ENCODE measurements at regions not wholly inside any gene's neighbourhood (a gene's known extent, or its start where the extent isn't known, plus 50 kb on each side); places are given as distances from the start of the nearest gene placed in this dataset.

GRCh38 chr16:85389679-85390470 lies 223.2 kb upstream of the GSE1 start:
- Histone ChIP-seq H3K4me3 (ENCODE audit: low read depth, low read length) (no peak overlapping the region), H3K9ac (ENCODE audit: low read length) (no peak overlapping the region), H3K4me1 (ENCODE audit: control insufficient read depth in 1 of 2, insufficient read depth in 2 of 2, low read length in 2 of 2) (peaks cover 0 to 3% of the 10 kb centered on the region in 2 experiments), H3K27ac (ENCODE audit: low read depth, low read length) (no peak overlapping the region), H3K9me3 (ENCODE audit: insufficient read depth, low read depth, low read length) (peaks cover 2% of the 10 kb centered on the region), H4K8ac (ENCODE audit: low read depth, low read length) (no peak overlapping the region), H3K4me2 (ENCODE audit: low read length) (no peak overlapping the region), H3K79me2 (ENCODE audit: control insufficient read depth, insufficient read depth, low read length, poor library complexity) (no peaks in the 10 kb centered on the region), H4K91ac (ENCODE audit: low read depth, low read length) (no peak overlapping the region), H2AK5ac (ENCODE audit: low read length) (peak overlapping the region; percentile 14), H2AFZ (ENCODE audit: insufficient read depth, low read length, poor library complexity) (no peak overlapping the region), H4K12ac (ENCODE audit: low read depth, low read length) (no peak overlapping the region), H3K23ac (ENCODE audit: low read length) (no peak overlapping the region), H3K14ac (ENCODE audit: low read length) (no peak overlapping the region), H3K36me3 (ENCODE audit: control insufficient read depth in 1 of 2, insufficient read depth in 2 of 2, low read length in 2 of 2) (no peaks in the 10 kb centered on the region), H3K4ac (ENCODE audit: low read depth, low read length) (no peak overlapping the region), H3K18ac (ENCODE audit: low read length) (no peak overlapping the region), H2BK120ac (ENCODE audit: insufficient read depth, low read length, poor library complexity) (no peak overlapping the region), H2BK5ac (ENCODE audit: low read depth, low read length, poor library complexity) (no peak overlapping the region), H3K79me1 (ENCODE audit: low read length) (no peaks in the 10 kb centered on the region), H3K27me3 (ENCODE audit: insufficient read depth, low read length) (no peaks in the 10 kb centered on the region), H2BK12ac (ENCODE audit: low read length) (no peak overlapping the region)
- no peak for DNase-seq
- no CpG with 5 or more reads among the region's 19 CpGs for WGBS (ENCODE audit: extremely low coverage, insufficient coverage, insufficient read length)

- Histone ChIP-seq H2BK12ac (ENCODE audit: low read length) (no peak overlapping the region), H3K9ac (ENCODE audit: low read length) (no peak overlapping the region), H3K27me3 (ENCODE audit: insufficient read depth, low read length) (no peaks in the 10 kb centered on the region), H3K14ac (ENCODE audit: low read length) (no peak overlapping the region), H2BK120ac (ENCODE audit: insufficient read depth, low read length, poor library complexity) (no peak overlapping the region), H3K36me3 (ENCODE audit: control insufficient read depth in 1 of 2, insufficient read depth in 2 of 2, low read length in 2 of 2) (no peaks in the 10 kb centered on the region), H3K4me2 (ENCODE audit: low read length) (no peak overlapping the region), H2AFZ (ENCODE audit: insufficient read depth, low read length, poor library complexity) (no peak overlapping the region), H4K8ac (ENCODE audit: low read depth, low read length) (no peak overlapping the region), H3K18ac (ENCODE audit: low read length) (no peak overlapping the region), H3K4me1 (ENCODE audit: control insufficient read depth in 1 of 2, insufficient read depth in 2 of 2, low read length in 2 of 2) (peaks cover 0 to 7% of the 10 kb centered on the region in 2 experiments), H3K4ac (ENCODE audit: low read depth, low read length) (no peak overlapping the region), H3K4me3 (ENCODE audit: low read depth, low read length) (no peak overlapping the region), H3K9me3 (ENCODE audit: insufficient read depth, low read depth, low read length) (peaks cover 2% of the 10 kb centered on the region), H2AK5ac (ENCODE audit: low read length) (no peak overlapping the region), H4K12ac (ENCODE audit: low read depth, low read length) (no peak overlapping the region), H3K23ac (ENCODE audit: low read length) (no peak overlapping the region), H3K79me2 (ENCODE audit: control insufficient read depth, insufficient read depth, low read length, poor library complexity) (no peaks in the 10 kb centered on the region), H2BK5ac (ENCODE audit: low read depth, low read length, poor library complexity) (no peak overlapping the region), H3K79me1 (ENCODE audit: low read length) (no peaks in the 10 kb centered on the region), H3K27ac (ENCODE audit: low read depth, low read length) (no peak overlapping the region), H4K91ac (ENCODE audit: low read depth, low read length) (no peak overlapping the region)
- DNase-seq, result peak; percentile 96 to 97
- no CpG with 5 or more reads among the region's 24 CpGs for WGBS (ENCODE audit: extremely low coverage, insufficient coverage, insufficient read length)
These were observed 222.5 kb upstream of the GSE1 start for GRCh38 chr16:85390511-85391174.

- no peak overlapping the region for H2BK12ac ChIP-seq (ENCODE audit: low read length)
- DNase-seq, result peak in 1 of 2 donors; percentile 46
- no peak overlapping the region for H3K18ac ChIP-seq (ENCODE audit: low read length)
- H3K36me3 ChIP-seq (ENCODE audit: control insufficient read depth in 1 of 2, insufficient read depth in 2 of 2, low read length in 2 of 2), result no peaks in the 10 kb centered on the region
- H4K8ac ChIP-seq (ENCODE audit: low read depth, low read length), result no peak overlapping the region
- H3K27me3 ChIP-seq (ENCODE audit: insufficient read depth, low read length), result no peaks in the 10 kb centered on the region
- H3K4me2 ChIP-seq (ENCODE audit: low read length), result no peak overlapping the region
- H3K9me3 ChIP-seq (ENCODE audit: insufficient read depth, low read depth, low read length), result peaks cover 2% of the 10 kb centered on the region
- H2AFZ ChIP-seq (ENCODE audit: insufficient read depth, low read length, poor library complexity), result no peak overlapping the region
- H2BK5ac ChIP-seq (ENCODE audit: low read depth, low read length, poor library complexity), result no peak overlapping the region
- peaks cover 4 to 9% of the 10 kb centered on the region in 2 experiments for H3K4me1 ChIP-seq (ENCODE audit: control insufficient read depth in 1 of 2, insufficient read depth in 2 of 2, low read length in 2 of 2)
- H4K91ac ChIP-seq (ENCODE audit: low read depth, low read length), result no peak overlapping the region
- no peak overlapping the region for H3K23ac ChIP-seq (ENCODE audit: low read length)
- peaks cover 2% of the 10 kb centered on the region for H3K79me2 ChIP-seq (ENCODE audit: control insufficient read depth, insufficient read depth, low read length, poor library complexity)
- H3K79me1 ChIP-seq (ENCODE audit: low read length), result peaks cover 2% of the 10 kb centered on the region
- no CpG with 5 or more reads among the region's 14 CpGs for WGBS (ENCODE audit: extremely low coverage, insufficient coverage, insufficient read length)
- H2BK120ac ChIP-seq (ENCODE audit: insufficient read depth, low read length, poor library complexity), result no peak overlapping the region
- H3K4ac ChIP-seq (ENCODE audit: low read depth, low read length), result no peak overlapping the region
- no peak overlapping the region for H3K27ac ChIP-seq (ENCODE audit: low read depth, low read length)
- no peak overlapping the region for H4K12ac ChIP-seq (ENCODE audit: low read depth, low read length)
- H2AK5ac ChIP-seq (ENCODE audit: low read length), result no peak overlapping the region
- no peak overlapping the region for H3K9ac ChIP-seq (ENCODE audit: low read length)
- H3K4me3 ChIP-seq (ENCODE audit: low read depth, low read length), result no peak overlapping the region
- no peak overlapping the region for H3K14ac ChIP-seq (ENCODE audit: low read length)
These were observed 221.9 kb upstream of the GSE1 start for GRCh38 chr16:85391175-85391707.

- DNase-seq, result no peak
- H3K9ac ChIP-seq (ENCODE audit: low read length), result no peak overlapping the region
- no peak overlapping the region for H4K8ac ChIP-seq (ENCODE audit: low read depth, low read length)
These were observed 221.1 kb upstream of the GSE1 start for GRCh38 chr16:85391769-85392583.

More at GRCh38 chr16:85391769-85392583, 221.1 kb upstream of the GSE1 start:
- Histone ChIP-seq H4K12ac (ENCODE audit: low read depth, low read length) (no peak overlapping the region), H3K4me2 (ENCODE audit: low read length) (no peak overlapping the region), H4K91ac (ENCODE audit: low read depth, low read length) (no peak overlapping the region), H3K79me2 (ENCODE audit: control insufficient read depth, insufficient read depth, low read length, poor library complexity) (peaks cover 2% of the 10 kb centered on the region), H3K27ac (ENCODE audit: low read depth, low read length) (no peak overlapping the region), H3K14ac (ENCODE audit: low read length) (no peak overlapping the region), H2BK120ac (ENCODE audit: insufficient read depth, low read length, poor library complexity) (no peak overlapping the region), H2BK5ac (ENCODE audit: low read depth, low read length, poor library complexity) (no peak overlapping the region), H3K23ac (ENCODE audit: low read length) (no peak overlapping the region), H3K36me3 (ENCODE audit: control insufficient read depth in 1 of 2, insufficient read depth in 2 of 2, low read length in 2 of 2) (no peaks in the 10 kb centered on the region), H2AK5ac (ENCODE audit: low read length) (no peak overlapping the region), H3K4ac (ENCODE audit: low read depth, low read length) (no peak overlapping the region), H3K4me3 (ENCODE audit: low read depth, low read length) (no peak overlapping the region), H2AFZ (ENCODE audit: insufficient read depth, low read length, poor library complexity) (no peak overlapping the region), H3K4me1 (ENCODE audit: control insufficient read depth in 1 of 2, insufficient read depth in 2 of 2, low read length in 2 of 2) (peaks cover 7 to 9% of the 10 kb centered on the region in 2 experiments), H2BK12ac (ENCODE audit: low read length) (no peak overlapping the region), H3K18ac (ENCODE audit: low read length) (no peak overlapping the region), H3K9me3 (ENCODE audit: insufficient read depth, low read depth, low read length) (peaks cover 5% of the 10 kb centered on the region), H3K27me3 (ENCODE audit: insufficient read depth, low read length) (no peaks in the 10 kb centered on the region), H3K79me1 (ENCODE audit: low read length) (peaks cover 3% of the 10 kb centered on the region)
- WGBS (ENCODE audit: extremely low coverage, insufficient coverage, insufficient read length), result no CpG with 5 or more reads among the region's 11 CpGs

Data from trophoblast cell (in vitro differentiated cells and primary cell).